NCI-H146 (cell line): ENCODE measurements at regions not wholly inside any gene's neighbourhood (a gene's known extent, or its start where the extent isn't known, plus 50 kb on each side); places are given as distances from the start of the nearest gene placed in this dataset.
"Not testable (repeated sequence)": the region's sequence is repeated elsewhere in the genome, so short reads cannot be mapped to it uniquely, and the experiment has no call there.

ENCODE experiments used
- DNase-seq: peaks from one replicate; lab custom pipeline; 2025; lab: John Stamatoyannopoulos, UW

GRCh38 chr6:80547827-80548226, 441.4 kb downstream of the BCKDHB start:
- no peak for DNase-seq

- no peak for DNase-seq
Measured at GRCh38 chr6:80544976-80545722, 438.7 kb downstream of the BCKDHB start.

GRCh38 chr6:80544555-80544954, 438.1 kb downstream of the BCKDHB start:
- no peak for DNase-seq

GRCh38 chr6:80543598-80544222, 437.2 kb downstream of the BCKDHB start:
- no peak for DNase-seq

- no peak for DNase-seq
Measured at GRCh38 chr6:80543151-80543550, 436.7 kb downstream of the BCKDHB start.

GRCh38 chr6:80541886-80542285, 435.4 kb downstream of the BCKDHB start:
- DNase-seq = no peak

GRCh38 chr6:80541181-80541580, 434.7 kb downstream of the BCKDHB start:
- no peak for DNase-seq

- no peak for DNase-seq
Measured at GRCh38 chr6:80540700-80541099, 434.2 kb downstream of the BCKDHB start.

GRCh38 chr6:80537118-80537972, 430.9 kb downstream of the BCKDHB start:
- no peak for DNase-seq

- DNase-seq = no peak
Measured at GRCh38 chr6:80535914-80536565, 429.6 kb downstream of the BCKDHB start.

- DNase-seq = no peak
Measured at GRCh38 chr6:80531681-80532619, 425.5 kb downstream of the BCKDHB start.

- DNase-seq = no peak
Measured at GRCh38 chr6:80530103-80530502, 423.6 kb downstream of the BCKDHB start.

- DNase-seq = no peak
Measured at GRCh38 chr6:80528115-80528514, 421.6 kb downstream of the BCKDHB start.

GRCh38 chr6:80527552-80528052, 421.1 kb downstream of the BCKDHB start:
- DNase-seq = peak; percentile 24

- DNase-seq = no peak
Measured at GRCh38 chr6:80523531-80523997, 417.1 kb downstream of the BCKDHB start.

- DNase-seq = no peak
Measured at GRCh38 chr6:80523010-80523409, 416.5 kb downstream of the BCKDHB start.

GRCh38 chr6:80522576-80522975, 416.1 kb downstream of the BCKDHB start:
- DNase-seq = no peak

GRCh38 chr6:80519811-80520594, 413.5 kb downstream of the BCKDHB start:
- DNase-seq = no peak

GRCh38 chr6:80517525-80517924, 411.1 kb downstream of the BCKDHB start:
- no peak for DNase-seq

- DNase-seq = not testable (repeated sequence)
Measured at GRCh38 chr6:80510521-80510920, 404.1 kb downstream of the BCKDHB start.
